GM19240 (cell line): ENCODE measurements at regions not wholly inside any gene's neighbourhood (a gene's known extent, or its start where the extent isn't known, plus 50 kb on each side); places are given as distances from the start of the nearest gene placed in this dataset.

Source experiments
- DNase-seq: peaks from one replicate; pipeline ENCODE4 v3.0.0; 2011; ENCODE audit warnings: low spot score; ENCODE audit not compliant: insufficient read length

DNA sequence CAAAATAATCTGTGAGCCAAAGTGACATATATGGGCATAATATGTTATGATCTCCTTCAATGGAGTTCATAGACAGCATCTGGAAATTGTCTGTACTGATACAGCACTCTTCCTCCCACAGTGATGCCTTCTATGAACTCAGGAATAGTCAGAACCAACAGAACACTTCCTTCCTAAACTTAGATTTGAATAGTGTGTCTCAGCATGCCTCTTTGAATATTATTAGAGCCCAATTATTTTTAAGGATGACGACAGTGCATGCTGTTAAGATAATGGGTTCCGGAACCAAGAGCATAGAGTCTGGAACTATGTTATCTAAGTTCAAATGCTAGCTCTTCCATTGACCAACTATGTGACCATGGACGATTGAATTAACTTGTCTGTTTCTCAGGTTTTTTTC, 386.6 kb upstream of the PRICKLE1 start:
- no peak for DNase-seq

DNA sequence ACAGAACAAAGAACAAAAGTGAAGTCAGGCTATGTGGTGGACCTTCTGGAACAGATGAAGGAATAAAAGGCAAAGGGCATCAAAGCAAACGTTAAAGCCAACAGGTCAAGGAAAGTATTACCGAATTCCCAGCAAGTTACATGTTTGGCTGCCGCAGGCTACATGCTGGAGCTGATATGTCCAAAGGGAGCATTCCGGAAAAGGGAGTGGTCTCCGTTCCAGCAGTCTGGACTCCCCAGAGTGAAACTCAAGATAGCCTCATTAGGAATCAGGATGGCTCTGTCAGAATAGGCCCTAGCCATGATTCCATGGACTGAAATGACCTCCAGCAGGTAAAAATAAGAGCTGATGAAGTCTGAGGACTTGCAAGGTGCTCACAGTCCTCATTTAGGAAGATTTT, 379.8 kb upstream of the PRICKLE1 start:
- DNase-seq = no peak

- no peak for DNase-seq
Measured at GRCh38 chr12:42968426-42968825, 378.9 kb upstream of the PRICKLE1 start.

DNA sequence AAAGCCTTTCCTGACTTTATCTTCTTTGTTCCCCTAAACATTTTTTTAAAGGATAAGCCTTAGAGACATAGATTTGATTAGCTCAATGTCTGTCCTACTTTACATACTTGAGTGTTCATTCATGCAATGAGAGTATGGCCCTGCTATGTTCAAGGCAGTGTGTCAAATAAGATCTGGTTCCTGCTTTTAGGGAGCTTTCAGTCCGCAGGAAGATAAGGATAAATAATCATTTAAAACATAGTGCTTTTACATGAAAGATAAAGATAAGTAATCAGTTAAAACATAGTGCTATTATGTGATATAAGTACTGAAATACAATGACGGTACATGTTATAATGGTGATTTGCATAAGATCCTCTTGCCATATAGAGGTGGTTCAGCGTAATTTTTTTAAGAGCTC, 378.3 kb upstream of the PRICKLE1 start:
- DNase-seq = no peak

GRCh38 chr12:42963988-42964387, 374.4 kb upstream of the PRICKLE1 start:
- DNase-seq = no peak

- no peak for DNase-seq
Measured at GRCh38 chr12:42962384-42962783, 372.8 kb upstream of the PRICKLE1 start.

- no peak for DNase-seq
Measured at GRCh38 chr12:42961395-42961794, 371.8 kb upstream of the PRICKLE1 start.

GRCh38 chr12:42960087-42960527, 370.6 kb upstream of the PRICKLE1 start:
- DNase-seq = no peak

DNA sequence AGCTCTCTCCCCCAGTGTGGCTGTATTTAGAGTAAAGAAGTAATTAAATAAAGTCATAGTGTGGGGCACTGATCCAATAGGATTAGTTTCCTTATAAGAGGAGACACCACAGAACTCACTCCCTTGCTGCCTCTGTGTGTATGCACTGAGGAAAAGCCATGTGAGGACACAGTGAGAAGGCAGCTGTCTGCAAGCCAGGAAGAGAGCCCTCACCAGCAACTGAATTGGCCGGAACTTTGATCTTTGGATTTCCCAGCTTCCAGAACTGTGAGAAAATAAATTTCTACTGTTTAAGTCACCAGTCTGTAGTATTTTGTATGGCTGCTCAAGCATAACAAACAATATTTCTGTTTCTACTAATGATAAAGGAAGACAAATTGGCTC, 368.7 kb upstream of the PRICKLE1 start:
- no peak for DNase-seq

DNA sequence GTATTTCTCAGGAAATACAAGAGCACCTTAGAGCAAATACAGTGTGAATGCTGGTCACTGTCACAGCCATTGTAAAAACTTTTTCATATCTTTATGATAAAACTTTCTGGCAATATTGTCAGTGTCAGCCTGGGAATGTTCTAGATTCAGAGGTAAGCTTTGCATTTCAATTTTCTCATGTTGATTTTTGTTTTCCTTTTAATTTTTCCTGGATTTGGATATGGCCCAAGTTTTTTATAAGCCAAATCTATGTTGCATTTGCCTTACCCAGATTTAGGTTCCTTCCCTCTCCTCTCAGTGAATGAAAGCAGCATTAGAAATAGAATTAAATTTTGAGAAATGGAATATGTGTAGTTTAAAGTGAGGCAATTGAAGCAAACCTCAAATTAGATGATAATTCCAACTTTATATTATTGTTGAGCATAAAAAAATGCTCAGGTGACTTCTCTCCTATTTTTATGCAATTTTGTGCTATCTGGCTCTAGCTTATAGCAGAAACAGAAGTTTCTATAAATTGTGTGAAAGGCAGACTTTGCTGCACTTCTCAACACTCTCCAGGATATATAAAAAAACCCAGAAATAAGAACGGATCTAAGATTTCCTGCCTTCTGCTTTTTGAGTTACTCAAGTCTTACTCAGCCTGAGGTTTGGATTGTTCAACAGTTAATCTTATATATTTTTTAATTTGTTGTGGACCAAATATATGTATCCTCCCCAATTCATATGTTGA, 368.2 kb upstream of the PRICKLE1 start:
- no peak for DNase-seq

DNA sequence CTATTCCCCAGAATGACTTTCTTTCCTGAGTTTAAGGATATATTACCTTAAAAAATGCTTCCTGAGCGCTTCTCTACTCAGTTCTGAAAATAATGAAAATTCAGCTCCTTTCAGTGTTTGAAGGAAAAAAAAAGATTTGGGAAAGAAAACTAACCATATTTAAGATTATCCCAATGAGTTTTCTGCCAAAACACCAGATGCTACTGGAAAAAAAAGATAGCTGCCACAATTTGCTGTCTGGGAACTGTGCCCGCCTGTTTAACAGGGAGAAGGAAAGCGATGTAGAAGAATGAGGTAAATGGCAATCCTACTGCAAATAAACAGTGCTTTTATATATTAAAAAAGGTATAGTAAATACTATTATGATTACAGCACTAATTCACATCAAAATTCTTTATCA, 367.6 kb upstream of the PRICKLE1 start:
- no peak for DNase-seq

DNA sequence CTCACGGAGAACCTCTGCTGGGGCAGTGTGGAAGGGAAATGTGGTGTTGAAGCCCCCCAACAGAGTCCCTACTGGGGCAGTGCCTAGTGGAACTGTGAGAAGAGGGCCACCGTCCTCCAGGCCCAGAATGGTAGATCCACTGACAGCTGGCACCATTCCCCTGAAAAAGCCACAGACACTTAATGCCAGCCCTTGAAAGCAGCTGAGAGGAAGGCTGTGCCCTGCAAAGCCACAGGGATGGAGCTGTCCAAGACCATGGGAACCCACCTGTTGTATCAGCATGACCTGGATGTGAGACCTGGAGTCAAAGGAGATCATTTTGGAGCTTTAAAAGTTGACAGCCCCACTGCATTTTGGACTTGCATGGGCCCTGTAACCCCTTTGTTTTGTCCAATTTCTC, 363.5 kb upstream of the PRICKLE1 start:
- no peak for DNase-seq

DNA sequence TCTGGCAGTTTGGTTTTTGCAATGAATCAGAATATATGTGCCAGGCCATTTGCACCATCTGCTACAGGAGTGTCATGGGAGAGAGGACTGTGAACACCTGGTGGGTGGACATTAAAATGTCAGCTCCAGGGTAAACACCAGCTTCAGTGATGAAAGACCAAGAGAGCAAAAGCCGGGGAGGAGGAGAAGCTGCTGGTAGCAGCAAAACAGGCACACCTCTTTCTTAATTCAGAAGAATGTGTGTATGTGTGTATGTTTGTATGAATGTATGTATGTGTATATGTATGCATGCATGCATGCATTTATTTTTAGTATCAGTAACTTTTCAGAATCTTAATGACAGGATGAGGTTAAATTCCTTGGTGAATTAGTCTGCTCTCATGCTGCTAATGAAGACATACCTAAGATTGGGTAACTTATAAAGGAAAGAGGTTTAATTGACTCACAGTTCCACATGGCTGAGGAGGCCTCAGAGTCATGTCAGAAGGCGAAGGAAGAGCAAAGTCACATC, 357.4 kb upstream of the PRICKLE1 start:
- no peak for DNase-seq

DNA sequence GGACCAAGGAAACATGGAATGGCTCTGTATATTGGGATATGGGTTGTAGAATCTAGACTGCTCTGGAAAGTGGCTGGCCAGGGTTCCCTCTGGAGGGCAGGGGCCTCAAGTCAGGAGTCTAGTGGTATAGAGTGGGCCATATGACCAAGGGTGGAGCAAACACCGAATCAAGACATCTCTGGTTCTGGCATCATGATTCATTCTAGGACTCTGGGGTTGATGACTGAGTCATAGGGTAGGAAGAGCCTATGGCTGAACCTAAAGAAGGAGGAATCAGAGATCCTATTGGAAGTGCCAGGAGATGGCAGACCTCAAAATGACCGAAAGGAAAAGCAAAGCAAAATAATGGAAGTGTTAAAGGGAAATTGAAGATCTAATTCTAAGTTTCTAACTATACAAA, 356.4 kb upstream of the PRICKLE1 start:
- no peak for DNase-seq

DNA sequence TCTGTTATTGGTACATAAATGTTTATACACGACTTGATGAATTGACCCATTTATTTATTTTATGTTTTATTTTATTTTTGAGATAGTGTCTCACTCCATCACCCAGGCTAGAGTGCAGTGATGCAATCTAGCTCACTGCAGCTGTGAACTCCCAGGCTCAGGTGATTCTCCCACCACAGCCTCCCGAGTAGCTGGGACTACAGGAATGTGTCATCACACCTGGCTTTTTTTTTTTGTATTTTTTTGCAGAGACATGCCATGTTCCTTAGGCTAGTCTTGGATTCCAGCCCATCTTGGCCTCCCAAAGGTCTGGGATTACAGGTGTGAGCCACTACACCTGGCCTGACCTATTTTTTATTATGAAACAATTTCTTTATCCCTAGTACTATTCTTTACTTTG, 355.0 kb upstream of the PRICKLE1 start:
- DNase-seq = no peak

- no peak for DNase-seq
Measured at GRCh38 chr12:42936991-42937390, 347.4 kb upstream of the PRICKLE1 start.

GRCh38 chr12:42936260-42936659, 346.7 kb upstream of the PRICKLE1 start:
- DNase-seq = no peak

DNA sequence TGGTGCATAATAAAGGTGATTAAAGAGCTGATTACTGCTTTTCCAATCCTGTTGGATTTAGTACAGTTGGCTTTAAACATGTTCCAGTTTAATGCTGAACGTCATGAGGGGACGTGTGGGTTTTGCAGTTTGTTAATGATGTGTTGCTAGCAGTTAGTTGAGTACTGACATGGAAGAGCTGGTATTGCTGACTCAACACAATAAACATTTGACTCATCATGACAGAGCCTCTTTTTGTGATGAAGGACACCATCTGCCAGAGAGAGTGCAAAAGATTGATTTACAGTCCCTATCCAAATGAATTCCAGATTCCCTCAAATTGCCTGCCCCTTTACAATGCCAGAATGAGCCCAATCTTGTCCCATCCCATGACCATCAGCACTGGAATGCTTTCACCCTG, 346.2 kb upstream of the PRICKLE1 start:
- no peak for DNase-seq

GRCh38 chr12:42935090-42935489, 345.5 kb upstream of the PRICKLE1 start:
- no peak for DNase-seq

GRCh38 chr12:42933461-42934081, 344.0 kb upstream of the PRICKLE1 start:
- no peak for DNase-seq

GRCh38 chr12:42932936-42933335, 343.4 kb upstream of the PRICKLE1 start:
- DNase-seq = no peak

DNA sequence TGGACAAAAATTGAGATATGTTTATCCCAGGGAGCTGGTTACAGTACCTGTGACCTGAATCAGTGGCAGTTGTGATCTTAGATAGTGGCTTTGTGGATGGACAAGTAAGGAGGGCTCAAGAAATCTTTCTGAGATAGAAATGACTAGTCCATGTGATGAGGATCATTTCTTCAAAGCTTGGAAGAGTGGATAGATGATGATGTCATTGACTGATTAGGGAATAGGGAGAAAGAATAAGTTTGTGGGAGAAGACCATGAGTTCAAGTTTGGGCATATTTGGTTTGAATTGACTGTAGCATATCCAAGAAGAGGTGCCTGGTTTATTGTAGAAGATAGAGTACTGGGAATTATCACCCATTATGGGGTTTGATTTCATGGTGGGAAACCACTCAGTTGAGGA, 336.7 kb upstream of the PRICKLE1 start:
- DNase-seq = no peak

DNA sequence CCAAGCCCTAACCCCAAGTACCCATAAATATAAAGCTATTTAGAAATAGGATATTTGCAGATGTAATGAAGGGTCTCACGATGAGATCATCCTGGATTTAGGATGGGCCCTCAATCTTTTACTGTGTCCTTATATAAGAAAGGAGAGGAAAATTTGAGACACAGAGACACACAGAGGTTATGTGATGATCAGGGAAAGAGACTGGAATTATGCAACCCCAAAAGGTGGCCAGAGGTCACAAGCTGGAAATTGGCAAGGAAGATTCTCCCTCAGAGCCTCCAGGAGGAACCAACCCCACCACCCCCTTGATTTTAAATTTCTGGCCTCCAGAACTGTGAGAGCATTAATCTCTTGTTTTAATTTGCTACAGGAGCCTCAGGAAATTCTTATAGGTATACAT, 334.9 kb upstream of the PRICKLE1 start:
- no peak for DNase-seq
